Stimulated activated CD4-positive, alpha-beta T cell treated with anti-CD3 and anti-CD28 coated beads, TNF-alpha, amount 100 ng/mL, for 1 hour (primary cell): ENCODE measurements at regions not wholly inside any gene's neighbourhood (a gene's known extent, or its start where the extent isn't known, plus 50 kb on each side); places are given as distances from the start of the nearest gene placed in this dataset.
A peak's percentile ranks its signal among the peaks of the same experiment; 100 is the strongest.
"Not testable (repeated sequence)": the region's sequence is repeated elsewhere in the genome, so short reads cannot be mapped to it uniquely, and the experiment has no call there.

Source experiments
- DNase-seq, 3 donors: peaks; one replicate each; pipeline ENCODE4 v3.0.0-alpha.2; 2020; ENCODE audit warnings: low read depth in 3 of 3, low spot score in 1 of 3

DNA sequence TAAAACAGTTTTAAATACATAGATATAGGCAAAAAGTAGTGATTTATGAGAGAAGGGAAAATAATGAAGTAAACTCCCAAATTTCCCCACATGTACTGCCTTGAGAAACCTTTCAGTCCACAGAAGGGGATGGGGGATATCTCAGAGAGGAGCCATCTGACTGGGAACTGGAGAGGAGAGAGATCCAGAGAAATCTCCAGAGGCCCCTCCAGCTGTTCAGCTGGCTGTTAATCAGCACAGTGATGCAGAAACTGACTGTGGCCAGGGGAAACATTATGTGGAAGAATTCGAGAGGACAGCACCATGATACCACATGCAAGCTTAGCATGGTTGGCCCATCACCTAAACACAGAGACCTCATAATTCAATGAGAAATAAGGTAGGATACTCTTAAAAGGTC is 1165.9 kb upstream of the TMEM132C start:
- no peak for DNase-seq

DNA sequence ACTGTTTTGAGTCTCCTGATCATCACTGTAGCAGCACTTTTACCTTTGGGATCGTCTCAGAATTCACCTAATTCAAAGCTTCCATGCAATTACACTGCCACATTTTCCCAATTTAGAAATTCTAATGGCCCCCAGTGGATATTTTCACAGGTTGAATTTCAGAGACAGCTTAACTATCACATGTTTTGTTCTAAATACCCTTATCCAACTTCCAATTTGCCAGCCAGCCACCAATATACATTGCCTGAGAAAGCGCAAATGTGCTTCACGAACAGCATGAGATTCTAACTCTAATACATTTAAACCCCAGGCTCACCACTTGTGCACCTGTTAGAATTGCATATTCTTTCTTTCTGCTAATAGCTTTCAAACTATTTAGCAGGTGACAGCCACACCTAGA is 1160.9 kb upstream of the TMEM132C start:
- no peak for DNase-seq

DNA sequence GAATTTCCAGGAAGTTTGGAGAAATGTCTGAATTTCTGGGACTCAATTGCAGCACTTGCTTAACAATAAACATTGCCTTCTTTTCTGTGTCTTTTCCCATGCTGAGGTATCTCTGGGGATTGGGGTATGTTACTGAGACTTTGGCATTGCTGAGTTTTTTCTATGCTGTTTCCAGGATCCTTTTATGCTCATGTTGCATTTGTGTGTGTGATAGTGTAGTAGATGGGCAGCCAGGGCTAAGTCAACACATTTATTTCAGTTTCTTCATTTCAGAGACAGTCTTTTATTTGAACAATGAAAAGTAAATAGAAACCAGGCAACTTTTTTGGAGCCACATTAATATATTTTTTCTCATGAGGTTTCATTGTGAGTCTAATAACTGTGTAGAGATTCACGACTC is 1160.3 kb upstream of the TMEM132C start:
- no peak for DNase-seq

DNA sequence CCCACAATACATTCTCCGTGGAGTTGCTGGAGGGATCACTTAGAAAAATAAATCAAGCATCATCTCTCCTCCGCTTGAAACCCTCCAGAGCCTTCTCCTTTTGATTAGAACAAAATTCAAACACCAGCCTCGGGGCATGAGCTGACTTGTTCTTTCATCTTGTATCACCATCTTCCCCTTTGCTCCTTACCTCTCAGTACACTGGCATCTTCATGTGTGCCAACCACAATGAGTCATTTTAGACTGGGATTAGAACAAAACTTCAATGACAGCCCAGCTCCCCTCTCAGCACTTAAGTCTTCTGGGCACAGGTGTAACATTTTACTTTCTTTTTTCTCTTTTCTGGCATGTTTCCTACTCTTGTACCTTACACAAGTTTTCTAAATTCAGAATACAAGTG is 1159.2 kb upstream of the TMEM132C start:
- DNase-seq = no peak

DNA sequence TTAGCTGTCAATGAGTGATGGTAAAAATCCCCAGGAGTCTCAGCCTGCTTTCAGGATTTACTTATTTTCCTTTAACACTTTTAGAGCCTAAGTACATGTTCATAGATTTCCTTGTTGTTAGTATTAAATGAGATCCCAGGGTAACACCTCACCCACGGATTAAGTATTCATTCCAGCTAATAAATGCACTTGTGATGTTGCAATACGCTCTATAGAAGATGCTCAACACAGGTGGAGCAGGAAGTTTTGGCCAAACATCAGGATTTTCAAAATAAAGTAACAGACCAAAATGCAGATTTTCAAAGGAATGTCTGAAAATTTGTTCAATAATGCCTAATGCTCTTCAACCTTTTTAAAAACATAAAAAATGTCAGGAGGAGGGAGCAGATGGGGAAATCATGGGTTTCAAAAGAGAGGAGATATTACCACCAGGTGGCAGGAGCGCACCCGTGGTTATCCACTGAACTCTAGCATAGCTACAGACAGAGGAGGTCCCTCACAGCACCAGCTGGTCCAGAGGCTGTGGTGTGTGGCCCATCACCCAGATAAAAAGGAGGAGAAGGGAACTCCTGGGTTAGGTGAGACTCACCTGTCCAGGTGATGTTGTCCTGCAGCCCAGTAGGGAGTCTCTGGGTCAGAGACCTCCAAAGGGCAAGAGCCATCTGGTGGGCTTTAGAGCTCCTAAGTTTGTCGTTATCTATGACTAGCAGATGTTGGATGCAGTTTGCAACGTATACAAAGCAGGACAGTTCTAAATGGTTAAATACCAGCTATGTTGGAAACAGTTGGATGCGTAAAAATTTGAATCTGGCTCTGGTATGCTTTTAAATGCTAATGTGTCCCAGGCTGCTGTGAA is 1158.4 kb upstream of the TMEM132C start:
- DNase-seq = peak in 1 of 3 donors; percentile 16

DNA sequence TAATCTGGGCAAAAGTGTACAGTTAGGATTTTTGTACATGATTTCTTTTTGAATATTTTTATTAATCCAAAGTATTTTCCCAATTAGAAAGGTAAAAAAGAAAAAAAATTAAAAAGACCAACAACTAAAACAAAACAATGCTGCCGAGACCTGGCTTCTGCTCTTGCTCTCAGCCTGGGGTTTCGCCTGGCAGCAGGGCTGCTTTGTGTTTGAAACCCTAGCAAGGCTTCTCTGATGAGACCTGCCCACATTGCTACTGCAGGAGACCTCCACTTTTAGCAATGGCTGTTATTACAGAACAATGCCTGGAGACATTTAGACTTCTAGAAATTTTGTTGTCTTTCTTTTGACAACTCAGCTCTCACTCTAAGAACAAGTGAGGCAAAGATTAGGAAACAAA is 1153.0 kb upstream of the TMEM132C start:
- DNase-seq = no peak

DNA sequence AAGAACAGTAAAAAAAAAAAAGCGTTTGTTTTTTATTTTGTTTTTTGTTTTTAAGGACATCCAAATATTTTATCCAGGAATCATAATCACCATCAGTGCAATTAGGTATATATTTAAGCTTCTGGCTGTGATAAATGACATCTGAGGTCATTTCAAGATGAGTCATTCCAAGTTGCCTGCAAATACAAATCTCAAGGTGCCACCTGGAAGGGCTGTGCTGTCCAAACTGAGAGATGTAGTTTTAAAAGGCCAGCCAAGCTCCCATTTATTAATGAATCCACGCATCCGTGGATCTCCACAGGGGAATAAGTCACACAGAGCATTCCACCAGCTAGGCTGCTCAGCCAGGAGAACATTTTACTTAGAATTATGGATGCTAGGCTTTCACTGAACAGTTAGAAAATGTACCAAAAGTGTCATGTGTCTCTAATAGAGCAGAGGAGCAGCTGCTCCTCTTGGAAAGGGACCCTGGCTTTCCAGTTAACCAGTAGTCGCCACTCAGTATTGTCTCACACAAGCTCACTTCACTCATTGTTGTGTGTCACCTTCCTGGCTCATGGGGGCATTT is 1151.4 kb upstream of the TMEM132C start:
- DNase-seq = no peak

DNA sequence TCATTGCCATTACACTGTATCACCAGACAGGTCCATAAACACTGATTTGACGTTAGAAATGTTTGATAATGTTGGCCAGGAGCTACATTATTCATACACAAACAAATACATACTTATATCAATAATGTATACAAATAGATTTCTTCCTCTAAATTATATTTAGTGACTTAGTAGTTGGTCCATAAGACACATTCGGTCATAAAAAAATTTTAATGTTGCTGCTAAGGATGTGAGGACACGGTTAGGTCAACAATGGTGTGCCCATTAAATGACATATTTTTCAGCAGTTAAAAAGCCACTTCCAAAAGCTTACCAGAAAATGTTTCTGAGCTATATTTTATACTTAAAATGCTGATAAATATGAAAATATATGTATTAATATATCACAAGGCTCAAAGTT is 1148.7 kb upstream of the TMEM132C start:
- no peak for DNase-seq

DNA sequence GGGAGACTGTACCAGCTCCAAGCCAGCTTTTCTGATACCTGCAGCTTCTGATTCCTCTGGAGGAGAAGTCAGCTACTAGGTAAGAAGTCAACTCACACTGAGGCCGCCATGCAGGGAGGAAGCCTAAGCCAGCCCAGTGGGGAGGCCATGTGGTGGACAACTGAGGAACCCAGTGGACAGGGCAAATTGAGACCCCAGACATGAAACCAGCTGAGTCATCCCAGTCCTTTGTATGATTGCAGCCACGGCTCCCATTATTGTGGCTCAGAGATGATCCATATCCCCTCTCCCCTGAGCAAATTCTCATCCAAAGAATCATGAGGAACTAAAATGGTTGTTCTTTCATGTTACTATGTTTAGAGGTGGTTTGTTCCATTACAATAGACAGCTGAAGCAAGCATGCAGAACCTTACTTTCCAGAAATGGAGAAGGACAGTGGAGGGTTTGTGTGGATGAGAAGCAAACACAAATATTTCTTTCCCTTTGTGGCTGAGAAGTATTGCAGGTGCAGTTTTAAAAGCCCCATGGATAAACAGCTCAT is 1147.3 kb upstream of the TMEM132C start:
- DNase-seq = no peak

DNA sequence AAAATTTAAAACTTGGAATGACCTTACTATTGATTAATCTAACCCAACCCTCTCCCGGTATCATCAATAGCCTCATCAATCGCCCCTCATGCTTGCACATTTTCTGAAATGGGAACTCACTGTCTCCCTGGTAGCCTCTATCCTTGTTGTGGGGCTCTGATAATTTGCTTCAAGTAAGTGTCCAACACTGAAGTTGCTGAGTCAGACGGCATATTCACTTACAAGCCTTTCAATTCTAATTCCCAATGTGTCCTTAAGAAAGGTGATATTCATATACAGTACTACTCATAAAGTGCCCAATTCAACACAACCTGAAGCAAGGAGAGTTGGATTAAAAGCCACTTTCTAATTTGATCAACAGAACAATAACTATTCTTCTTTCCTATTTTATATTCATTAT is 1146.1 kb upstream of the TMEM132C start:
- DNase-seq = no peak

DNA sequence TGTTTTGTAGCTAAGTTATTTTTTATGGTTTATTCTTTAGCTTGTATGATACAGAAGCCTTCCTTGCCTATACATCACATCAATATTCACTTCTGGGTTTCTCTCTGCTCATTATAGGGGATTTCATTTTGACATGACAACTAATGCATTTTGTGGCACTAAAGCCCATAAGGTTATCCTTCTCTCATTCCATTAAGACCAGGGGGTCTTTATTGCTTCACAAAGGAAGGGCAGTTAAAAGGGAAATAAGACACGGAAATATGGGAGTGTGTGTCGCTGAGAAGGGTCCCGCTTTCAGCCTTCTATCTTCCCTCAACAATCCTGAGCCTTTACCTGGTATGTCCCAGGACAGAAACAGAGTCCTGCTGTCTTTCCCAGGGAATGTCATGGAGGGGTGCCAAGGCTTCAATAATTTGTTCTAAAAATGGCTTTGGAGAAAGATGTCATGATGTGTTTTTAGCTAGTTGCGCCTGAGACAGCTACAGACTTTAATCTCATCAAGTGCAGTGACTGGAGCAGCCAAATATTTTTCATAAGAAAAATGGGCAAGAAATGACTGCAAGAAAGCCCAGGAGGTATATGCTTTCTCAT is 1145.4 kb upstream of the TMEM132C start:
- no peak for DNase-seq

DNA sequence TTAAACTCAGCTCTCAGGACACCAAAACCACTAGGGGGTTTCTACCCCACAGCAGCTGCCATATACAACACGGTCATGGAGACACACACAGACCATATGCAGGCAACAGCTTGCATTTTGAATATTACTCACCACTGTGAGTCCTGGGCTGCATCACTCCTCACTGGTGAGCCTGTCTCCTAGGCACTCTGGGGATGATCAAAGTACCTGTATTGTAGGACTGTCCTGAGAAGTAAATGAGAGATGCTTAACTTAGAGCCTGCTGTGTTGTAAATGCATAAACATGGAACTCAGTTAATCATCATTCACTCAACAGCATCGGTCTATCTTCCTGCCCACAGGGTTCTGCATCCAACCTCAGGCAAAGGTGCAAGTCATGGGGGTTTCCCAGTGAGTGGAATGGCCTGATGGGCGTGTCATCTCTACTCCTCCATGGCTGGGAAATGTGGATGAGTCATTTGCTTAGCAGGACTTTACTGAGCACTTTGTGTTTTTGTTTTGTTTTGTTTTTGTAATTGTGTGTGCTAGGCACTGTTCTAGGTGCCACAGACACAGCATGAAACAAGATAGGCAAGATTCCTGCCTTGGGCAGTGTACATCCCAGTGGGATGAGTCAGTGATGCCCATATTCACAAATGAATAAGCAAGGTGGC is 1141.2 kb upstream of the TMEM132C start:
- DNase-seq = no peak

DNA sequence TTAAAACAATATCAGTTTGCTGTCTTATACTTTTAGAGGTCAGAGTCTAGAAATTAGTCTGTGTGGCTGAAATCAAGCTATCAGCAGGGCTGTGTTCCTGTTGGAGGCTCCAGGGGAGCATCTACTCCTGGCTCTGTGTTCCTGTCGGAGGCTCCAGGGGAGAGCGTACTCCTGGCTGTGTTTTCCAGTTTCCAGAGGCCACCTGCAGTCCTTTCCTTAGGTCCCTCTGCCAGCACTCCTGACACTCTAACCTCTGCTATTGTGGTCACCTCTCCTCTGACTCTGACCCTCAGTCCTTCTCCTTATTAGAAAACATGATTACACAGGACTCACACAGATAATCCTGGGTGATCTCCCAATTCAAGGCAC is 1140.7 kb upstream of the TMEM132C start:
- no peak for DNase-seq

DNA sequence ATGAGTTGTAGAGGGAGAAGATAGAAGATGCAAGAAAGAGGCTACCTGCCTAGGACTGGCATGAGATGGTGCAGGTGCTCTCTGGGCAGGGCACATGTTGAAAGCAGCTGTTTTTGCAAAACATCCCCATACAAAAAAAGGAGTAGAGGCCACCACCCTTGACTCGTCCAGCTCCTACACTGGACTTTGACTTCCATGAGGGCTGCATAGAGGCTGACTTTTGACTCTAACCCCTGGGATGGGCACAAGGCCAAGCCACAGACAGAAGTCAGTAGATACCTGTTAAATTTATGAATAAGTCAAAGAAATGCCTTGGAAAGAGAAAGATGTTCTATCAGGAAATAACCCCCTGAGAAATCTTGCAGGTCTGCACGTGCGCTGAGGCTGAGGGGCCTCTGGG is 1139.1 kb upstream of the TMEM132C start:
- no peak for DNase-seq

DNA sequence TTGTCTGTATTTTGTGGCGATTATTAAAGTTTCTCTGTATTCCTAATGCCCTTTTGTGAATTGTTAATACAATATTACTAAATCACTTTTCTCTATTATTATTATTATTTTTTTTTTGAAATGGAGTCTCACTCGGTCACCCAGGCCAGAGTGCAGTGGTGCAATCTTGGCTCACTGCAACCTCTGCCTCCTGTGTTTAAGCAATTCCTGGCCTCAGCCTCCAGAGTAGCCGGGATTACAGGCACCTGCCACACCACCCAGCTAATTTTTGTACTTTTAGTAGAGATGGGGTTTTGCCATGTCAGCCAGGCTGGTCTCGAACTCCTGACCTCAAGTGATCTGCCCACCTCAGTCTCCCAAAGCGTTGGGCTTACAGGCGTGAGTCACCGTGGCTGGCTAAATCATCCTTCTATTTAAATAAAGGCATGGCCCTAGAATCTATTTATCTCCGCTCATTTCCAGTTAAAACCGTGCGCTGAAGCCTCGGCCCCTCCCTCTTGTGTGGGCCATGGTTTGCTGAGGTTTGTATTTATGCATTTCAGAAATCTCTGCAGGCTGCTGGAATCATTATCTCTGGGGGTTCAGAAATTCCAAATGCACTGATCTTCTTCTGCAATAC is 1136.4 kb upstream of the TMEM132C start:
- no peak for DNase-seq

DNA sequence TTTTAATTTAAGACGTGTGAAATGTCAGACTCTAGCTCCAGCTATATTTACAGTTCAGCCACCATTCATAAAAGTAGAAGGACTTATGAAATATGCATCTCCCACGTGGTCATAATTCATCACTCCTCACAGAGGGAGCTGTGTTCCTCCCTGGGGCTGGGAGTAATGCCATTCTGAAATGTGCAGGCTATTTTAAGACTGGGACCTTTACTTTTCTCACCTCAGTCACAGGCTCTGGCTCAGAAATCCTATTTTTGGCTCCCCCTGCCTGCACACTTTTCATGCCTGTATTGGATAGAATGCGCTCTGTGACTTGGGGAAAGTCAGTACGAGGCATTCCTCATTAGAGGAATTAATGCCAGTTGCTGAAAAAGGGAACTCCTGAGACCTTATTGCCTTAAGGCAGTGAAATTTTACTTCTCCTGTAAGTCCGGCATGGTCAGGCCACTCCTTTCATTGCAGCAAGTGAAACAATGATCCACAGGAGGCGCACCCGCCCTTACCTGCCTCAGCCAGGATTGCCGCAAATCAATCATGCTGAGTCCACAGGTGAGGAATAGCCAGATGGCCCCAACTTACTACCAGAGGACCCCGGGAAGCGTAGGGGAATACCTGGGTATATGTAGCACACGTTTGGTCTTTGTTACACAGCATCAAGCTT is 1133.2 kb upstream of the TMEM132C start:
- DNase-seq = no peak

DNA sequence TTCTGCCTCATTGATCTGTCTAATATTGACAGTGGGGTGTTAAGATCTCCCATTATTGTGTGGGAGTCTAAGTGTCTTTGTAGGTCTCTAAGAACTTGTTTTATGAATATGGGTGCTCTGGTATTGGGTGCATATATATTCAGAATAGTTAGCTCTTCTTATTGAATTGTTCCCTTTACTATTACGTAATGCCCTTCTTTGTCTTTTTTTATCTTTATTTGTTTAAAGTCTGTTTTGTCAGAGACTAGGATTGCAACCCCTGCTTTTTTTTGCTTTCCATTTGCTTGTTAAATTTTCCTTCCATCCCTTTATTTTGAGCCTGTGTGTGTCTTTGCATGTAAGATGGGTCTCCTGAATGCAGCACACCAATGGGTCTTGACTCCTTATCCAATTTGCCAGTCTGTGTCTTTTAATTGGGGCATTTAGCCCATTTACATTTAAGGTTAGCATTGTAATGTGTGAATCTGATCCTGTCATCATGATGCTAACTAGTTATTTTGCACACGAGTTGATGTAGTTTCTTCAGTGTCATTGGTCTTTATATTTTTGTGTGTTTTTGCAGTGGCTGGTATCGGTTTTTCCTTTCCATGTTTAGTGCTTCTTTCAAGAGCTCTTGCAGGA is 1126.0 kb upstream of the TMEM132C start:
- DNase-seq = not testable (repeated sequence)

DNA sequence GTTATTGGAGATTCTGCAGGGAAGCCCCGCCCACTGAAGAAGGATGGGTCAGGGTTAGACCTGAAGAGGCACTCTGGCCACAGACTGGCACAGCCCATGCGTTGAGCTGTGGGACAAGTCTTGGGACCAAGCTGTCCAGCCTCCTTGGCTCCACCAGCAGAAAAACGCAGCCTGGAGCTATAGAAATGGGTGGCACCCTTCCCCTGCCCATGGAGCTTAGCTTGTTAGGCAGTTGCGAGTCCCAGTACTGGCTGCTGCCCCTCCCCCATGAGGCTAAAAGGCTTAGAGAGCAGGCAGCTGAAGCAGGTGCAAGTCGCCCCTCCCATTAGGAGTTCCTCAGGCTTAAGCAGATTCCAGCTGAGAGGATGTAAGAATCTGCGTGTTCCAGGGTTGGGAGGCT is 1124.0 kb upstream of the TMEM132C start:
- no peak for DNase-seq

DNA sequence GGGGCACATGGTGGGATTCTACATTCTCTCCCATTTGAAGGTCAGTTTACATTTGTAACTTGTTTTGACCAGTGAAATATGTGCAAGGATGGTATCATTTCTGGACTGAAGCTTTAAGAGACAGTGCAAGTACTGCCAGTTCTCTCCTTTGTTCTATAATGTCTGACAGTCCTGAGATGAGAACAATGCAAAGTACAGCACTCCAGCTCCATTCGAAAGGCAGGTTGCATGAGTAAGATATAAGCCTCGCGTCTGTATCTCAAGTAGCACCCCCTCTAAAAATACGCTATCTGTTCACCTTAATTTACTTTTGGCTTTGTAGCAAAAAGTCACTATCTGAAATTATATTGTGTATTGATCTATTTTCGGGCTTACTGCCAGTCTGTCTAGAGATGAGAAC is 1122.2 kb upstream of the TMEM132C start:
- DNase-seq = no peak

DNA sequence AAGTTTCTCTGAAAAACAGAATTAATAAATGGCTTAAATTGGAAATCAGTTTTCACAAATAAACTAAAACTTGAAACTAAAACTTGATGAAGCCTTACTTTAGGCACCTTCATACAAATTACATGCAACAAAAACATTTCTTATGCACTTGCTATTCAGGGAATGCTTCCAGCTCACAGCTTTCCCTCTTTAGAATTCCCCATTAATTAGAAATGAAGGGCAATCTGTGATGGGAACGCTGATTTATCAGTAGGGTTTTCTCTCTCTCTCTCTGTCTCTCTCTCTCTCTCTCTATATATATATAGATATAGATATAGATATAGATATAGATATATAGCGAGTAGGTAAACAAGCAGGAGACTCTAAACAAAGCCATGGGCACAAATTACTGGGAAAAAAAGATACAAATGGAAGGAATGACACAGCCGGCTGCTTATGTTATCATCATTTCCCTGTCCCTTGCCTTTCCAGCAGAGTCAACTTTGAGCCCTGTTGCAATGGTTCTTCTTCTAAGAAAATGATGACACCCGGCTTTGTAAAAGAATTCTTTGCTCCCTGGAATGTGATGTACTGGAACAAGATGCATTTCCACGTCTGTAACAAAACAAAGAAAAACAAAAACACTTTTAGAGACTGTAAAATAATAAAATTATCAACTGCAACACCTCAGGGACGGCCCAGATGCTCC is 1121.6 kb upstream of the TMEM132C start:
- no peak for DNase-seq
